Natural killer cell (primary cell): ENCODE measurements at regions not wholly inside any gene's neighbourhood (a gene's known extent, or its start where the extent isn't known, plus 50 kb on each side); places are given as distances from the start of the nearest gene placed in this dataset.

Experiments used
- ATAC-seq, 3 donors: fragments of 150-1000 bp in 2 of 3; fragments of 200-7000 bp in 1 of 3; cut with Tn5 transposase; 1 replicate in 1 of 3; 2 replicates in 2 of 3; pipeline ENCODE4 v1.10.0; 2021; ENCODE audit warnings: mild to moderate bottlenecking in 2 of 3, moderate library complexity in 2 of 3
- DNase-seq, 2 donors: peaks; one replicate each; pipeline versions ENCODE4 v3.0.0 to v3.0.0-alpha.2; 2013 to 2021; ENCODE audit warnings: mixed read lengths in 1 of 2
- H3K27ac ChIP-seq: one replicate; pipeline ENCODE4 v1.5.1; 2013; ENCODE audit warnings: mild to moderate bottlenecking, low read length
- H3K27me3 ChIP-seq: one replicate; pipeline ENCODE4 v1.6.1; 2013; ENCODE audit warnings: low read length; ENCODE audit not compliant: control insufficient read depth, insufficient read depth
- H3K36me3 ChIP-seq: one replicate; pipeline ENCODE4 v1.6.1; 2013; ENCODE audit warnings: low read length; ENCODE audit not compliant: control insufficient read depth, insufficient read depth
- H3K4me1 ChIP-seq: one replicate; pipeline ENCODE4 v1.6.1; 2013; ENCODE audit warnings: low read length; ENCODE audit not compliant: control insufficient read depth, insufficient read depth
- H3K4me3 ChIP-seq: one replicate; pipeline ENCODE4 v1.5.1; 2013; ENCODE audit warnings: low read length
- H3K9me3 ChIP-seq: one replicate; pipeline ENCODE4 v1.6.1; 2013; ENCODE audit warnings: low read length; ENCODE audit not compliant: control insufficient read depth, insufficient read depth
- H3K27ac Mint-ChIP-seq, 2 donors: one replicate each; pipeline ENCODE4 v1.8.0; 2022; ENCODE audit warnings: mild to moderate bottlenecking in 2 of 2, mixed read lengths in 2 of 2, moderate library complexity in 1 of 2
- H3K27me3 Mint-ChIP-seq, 2 donors: one replicate each; pipeline ENCODE4 v1.8.0; 2022; ENCODE audit warnings: low read depth in 2 of 2, mixed read lengths in 2 of 2
- H3K36me3 Mint-ChIP-seq: one replicate; pipeline ENCODE4 v1.8.0; 2022; ENCODE audit warnings: mixed read lengths
- H3K4me1 Mint-ChIP-seq, 2 donors: one replicate each; pipeline ENCODE4 v1.8.0; 2022; ENCODE audit warnings: mixed read lengths in 2 of 2
- H3K4me3 Mint-ChIP-seq: one replicate; pipeline ENCODE4 v1.8.0; 2022; ENCODE audit warnings: mild to moderate bottlenecking, moderate library complexity, mixed read lengths
- H3K9me3 Mint-ChIP-seq, 2 donors: one replicate each; pipeline ENCODE4 v1.8.0; 2022; ENCODE audit warnings: mixed read lengths in 2 of 2
- CTCF ChIP-seq: fragments of 200-600 bp; IDR thresholded peaks from one replicate; pipeline ENCODE4 v1.8.0; 2022; ENCODE audit warnings: antibody characterized with exemption
- WGBS: methylation state at CpG from one replicate; pipeline ENCODE4 v1.1.7; 2013; ENCODE audit warnings: missing lambda C conversion rate; ENCODE audit not compliant: insufficient coverage; 5-methylcytosine and 5-hydroxymethylcytosine counted together
- intact Hi-C: fragments of 100-400 bp; cut with micrococcal nuclease; formaldehyde crosslinking; loops from one replicate; pipeline ENCODE4 v1.14.2; 2022

DNA sequence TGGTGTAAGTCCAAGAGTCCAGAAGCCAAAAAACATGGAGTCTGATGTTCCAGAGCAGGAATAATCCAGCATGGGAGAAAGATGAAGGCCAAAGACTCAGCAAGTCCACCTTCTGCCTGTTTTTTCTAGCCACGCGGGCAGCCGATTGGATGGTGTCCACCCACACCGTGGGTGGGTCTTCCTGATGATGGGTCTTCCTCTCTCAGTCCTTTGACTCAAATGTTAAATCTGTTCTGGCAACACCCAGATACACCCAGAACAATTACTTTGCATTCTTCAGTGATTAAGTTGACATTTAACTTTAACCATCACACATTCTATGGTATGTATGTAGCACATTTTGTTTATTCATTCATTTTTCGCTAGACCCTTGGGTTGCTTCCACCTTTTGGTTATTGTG is 944.4 kb downstream of the PLA2G4A start:
- WGBS, result 95% methylated on average over 4 of the region's 5 CpGs
- no peaks in the 10 kb centered on the region for H3K4me1 ChIP-seq
- H3K27ac ChIP-seq, result no peak overlapping the region
- Mint-ChIP-seq H3K4me3 (no peak overlapping the region), H3K27ac (no peak overlapping the region), H3K9me3 (peaks cover 13 to 16% of the 10 kb centered on the region in 2 donors), H3K36me3 (no peaks in the 10 kb centered on the region), H3K27me3 (no peaks in the 10 kb centered on the region), H3K4me1 (no peaks in the 10 kb centered on the region)
- H3K36me3 ChIP-seq, result no peaks in the 10 kb centered on the region
- peaks cover under 1% of the 10 kb centered on the region for H3K9me3 ChIP-seq
- H3K27me3 ChIP-seq, result no peaks in the 10 kb centered on the region
- no peak for TF ChIP-seq CTCF
- DNase-seq, result no peak
- H3K4me3 ChIP-seq, result no peak overlapping the region
- intact Hi-C loops, result no loop called here
- no peak for ATAC-seq

DNA sequence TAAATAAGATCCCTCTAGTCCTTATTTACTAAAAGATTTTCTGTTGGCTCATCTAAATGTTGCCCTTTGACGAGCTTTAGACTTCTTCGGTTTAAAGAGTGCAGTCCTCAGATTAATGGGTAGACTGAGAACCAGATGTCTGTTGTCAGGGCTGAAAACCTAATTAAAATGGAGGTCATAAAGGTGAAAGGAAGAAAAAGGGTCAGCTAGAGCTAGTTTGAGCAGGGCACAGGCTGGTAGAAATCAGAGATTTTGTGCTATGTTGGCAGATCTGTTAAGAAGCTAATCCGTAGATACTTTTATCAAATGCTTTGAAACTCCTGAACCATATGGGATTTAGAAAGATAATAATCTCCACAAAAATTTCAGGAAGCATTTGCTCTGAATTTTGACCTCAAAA is 959.0 kb downstream of the PLA2G4A start:
- no peaks in the 10 kb centered on the region for H3K4me1 Mint-ChIP-seq
- ATAC-seq, result no peak
- H3K27ac ChIP-seq, result no peak overlapping the region
- H3K27ac Mint-ChIP-seq, result no peak overlapping the region
- peaks cover 7% of the 10 kb centered on the region for H3K9me3 ChIP-seq
- intact Hi-C loops, result no loop called here
- WGBS, result 95% methylated on average over 3 of the region's 3 CpGs
- H3K27me3 Mint-ChIP-seq, result no peaks in the 10 kb centered on the region
- no peaks in the 10 kb centered on the region for H3K36me3 ChIP-seq
- no peak for DNase-seq
- H3K4me1 ChIP-seq, result no peaks in the 10 kb centered on the region
- no peaks in the 10 kb centered on the region for H3K36me3 Mint-ChIP-seq
- no peaks in the 10 kb centered on the region for H3K27me3 ChIP-seq
- H3K4me3 Mint-ChIP-seq, result no peak overlapping the region
- no peak for TF ChIP-seq CTCF
- H3K9me3 Mint-ChIP-seq, result peaks cover 8 to 21% of the 10 kb centered on the region in 2 donors
- H3K4me3 ChIP-seq, result no peak overlapping the region

DNA sequence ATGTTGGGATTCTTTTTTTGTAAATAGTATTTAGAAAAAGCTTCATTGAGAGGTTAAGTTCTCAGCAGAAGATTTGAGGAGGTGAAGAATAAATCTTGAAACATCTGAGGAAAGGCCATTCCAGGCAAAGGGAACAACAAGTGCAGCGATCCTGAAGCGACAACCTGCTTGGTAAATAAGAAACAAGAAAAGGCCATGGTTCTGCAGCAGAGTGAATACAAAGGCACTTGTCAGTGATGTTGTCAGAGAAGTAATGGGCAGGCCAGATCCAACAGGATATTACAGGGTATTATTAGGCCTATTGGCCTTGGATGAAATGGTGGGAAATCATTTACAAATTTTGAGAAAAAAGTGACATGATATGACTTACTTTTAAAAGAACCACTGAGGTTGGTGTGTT is 960.0 kb downstream of the PLA2G4A start:
- no peak for DNase-seq
- no peak overlapping the region for H3K27ac Mint-ChIP-seq
- H3K4me3 Mint-ChIP-seq, result no peak overlapping the region
- no peak for ATAC-seq
- peaks cover 3% of the 10 kb centered on the region for H3K9me3 ChIP-seq
- WGBS, result 100% methylated on average over 2 of the region's 2 CpGs
- TF ChIP-seq CTCF, result no peak
- no peaks in the 10 kb centered on the region for H3K4me1 Mint-ChIP-seq
- no peak overlapping the region for H3K27ac ChIP-seq
- intact Hi-C loops, result no loop called here
- no peaks in the 10 kb centered on the region for H3K36me3 ChIP-seq
- H3K4me3 ChIP-seq, result no peak overlapping the region
- H3K27me3 Mint-ChIP-seq, result no peaks in the 10 kb centered on the region
- H3K27me3 ChIP-seq, result no peaks in the 10 kb centered on the region
- H3K4me1 ChIP-seq, result no peaks in the 10 kb centered on the region
- peaks cover 3 to 16% of the 10 kb centered on the region in 2 donors for H3K9me3 Mint-ChIP-seq
- no peaks in the 10 kb centered on the region for H3K36me3 Mint-ChIP-seq

DNA sequence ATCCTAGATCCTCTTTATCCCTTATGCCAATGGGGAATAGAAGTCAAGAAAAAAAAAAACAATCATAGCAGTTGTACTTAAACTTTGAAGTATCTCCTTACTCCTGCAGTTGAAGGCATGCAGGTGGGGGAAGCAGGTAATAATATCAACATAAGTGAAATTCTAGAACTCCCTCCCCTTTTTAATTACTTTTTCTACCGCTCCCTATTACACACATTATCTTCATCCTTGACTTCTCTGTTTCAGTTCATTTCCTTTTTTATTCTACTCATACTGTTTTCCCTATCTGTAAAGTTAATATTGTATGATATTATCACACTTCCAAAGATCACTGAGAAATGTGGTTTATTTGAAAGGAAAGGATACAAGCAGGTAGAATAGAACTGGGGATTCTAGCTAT is 962.0 kb downstream of the PLA2G4A start:
- TF ChIP-seq CTCF, result no peak
- no peaks in the 10 kb centered on the region for H3K4me1 Mint-ChIP-seq
- peaks cover 3 to 9% of the 10 kb centered on the region in 2 donors for H3K9me3 Mint-ChIP-seq
- intact Hi-C loops, result no loop called here
- Histone ChIP-seq H3K27ac (no peak overlapping the region), H3K27me3 (no peaks in the 10 kb centered on the region), H3K36me3 (no peaks in the 10 kb centered on the region), H3K4me1 (no peaks in the 10 kb centered on the region), H3K9me3 (peaks cover 3% of the 10 kb centered on the region), H3K4me3 (no peak overlapping the region)
- no peaks in the 10 kb centered on the region for H3K36me3 Mint-ChIP-seq
- WGBS, result no CpG with 5 or more reads among the region's 1 CpG
- ATAC-seq (no peak), DNase-seq (no peak)
- no peaks in the 10 kb centered on the region for H3K27me3 Mint-ChIP-seq
- no peak overlapping the region for H3K4me3 Mint-ChIP-seq
- no peak overlapping the region for H3K27ac Mint-ChIP-seq
